Mesenchymal stem cell (in vitro differentiated cells and primary cell): ENCODE measurements at regions not wholly inside any gene's neighbourhood (a gene's known extent, or its start where the extent isn't known, plus 50 kb on each side); places are given as distances from the start of the nearest gene placed in this dataset.

Source experiments
- DNase-seq: peaks from one replicate; pipeline ENCODE4 v3.0.0-alpha.2; 2013
- H2AFZ ChIP-seq: one replicate; pipeline ENCODE4 v1.6.1; 2013; ENCODE audit warnings: low read depth, mild to moderate bottlenecking, control low read depth, inconsistent platforms, low read length, moderate library complexity
- H2AK5ac ChIP-seq: 2 replicates; pipeline ENCODE4 v1.6.1; 2013; ENCODE audit warnings: low read length, moderate library complexity, mild to moderate bottlenecking, inconsistent platforms; ENCODE audit not compliant: severe bottlenecking
- H2BK120ac ChIP-seq: one replicate; pipeline ENCODE4 v1.6.1; 2013; ENCODE audit warnings: low read depth, mild to moderate bottlenecking, inconsistent platforms, low read length, moderate library complexity
- H2BK12ac ChIP-seq, 2 experiments: one replicate each; pipeline ENCODE4 v1.6.1; 2013; ENCODE audit warnings: inconsistent platforms in 2 of 2, low read length in 2 of 2, mild to moderate bottlenecking in 2 of 2, moderate library complexity in 2 of 2, control low read depth in 1 of 2
- H2BK15ac ChIP-seq: one replicate; pipeline ENCODE4 v1.6.1; 2013; ENCODE audit warnings: mild to moderate bottlenecking, low read depth, inconsistent platforms; ENCODE audit not compliant: poor library complexity, severe bottlenecking
- H2BK5ac ChIP-seq: 2 replicates; pipeline ENCODE4 v1.6.1; 2013; ENCODE audit warnings: low read depth, mild to moderate bottlenecking, low read length, control low read depth, inconsistent platforms; ENCODE audit not compliant: poor library complexity, severe bottlenecking
- H3K14ac ChIP-seq, 2 experiments: one replicate each; pipeline ENCODE4 v1.6.1; 2013; ENCODE audit warnings: inconsistent platforms in 2 of 2, low read length in 2 of 2, control low read depth in 1 of 2, mild to moderate bottlenecking in 1 of 2, moderate library complexity in 1 of 2
- H3K18ac ChIP-seq, 2 experiments: one replicate each; pipeline ENCODE4 v1.6.1; 2013; ENCODE audit warnings: inconsistent platforms in 2 of 2, low read length in 2 of 2, control low read depth in 1 of 2, low read depth in 1 of 2, mild to moderate bottlenecking in 1 of 2
- H3K23ac ChIP-seq, 2 experiments: one replicate each; pipeline ENCODE4 v1.6.1; 2013; ENCODE audit warnings: inconsistent platforms in 2 of 2, low read length in 2 of 2, mild to moderate bottlenecking in 2 of 2, moderate library complexity in 2 of 2, control low read depth in 1 of 2
- H3K27ac ChIP-seq: 2 replicates; pipeline ENCODE4 v1.5.1; 2013; ENCODE audit warnings: mild to moderate bottlenecking, moderate library complexity, low read length, control low read depth, inconsistent platforms; ENCODE audit not compliant: poor library complexity, severe bottlenecking
- H3K27me3 ChIP-seq, 2 experiments: 2 replicates each; pipeline versions ENCODE4 v1.6.1 to v1.7.0; 2013; ENCODE audit warnings: low read length in 2 of 2, mild to moderate bottlenecking in 2 of 2, moderate library complexity in 2 of 2, control low read depth in 1 of 2, inconsistent platforms in 1 of 2; ENCODE audit not compliant: control insufficient read depth in 1 of 2, insufficient read depth in 1 of 2
- H3K36me3 ChIP-seq, 2 experiments: 2 replicates each; pipeline versions ENCODE4 v1.6.1 to v1.7.0; 2013; ENCODE audit warnings: low read length in 2 of 2, control low read depth in 1 of 2, inconsistent platforms in 1 of 2, low read depth in 1 of 2, mild to moderate bottlenecking in 1 of 2; ENCODE audit not compliant: insufficient read depth in 2 of 2, control insufficient read depth in 1 of 2
- H3K4ac ChIP-seq, 2 experiments: one replicate each; pipeline ENCODE4 v1.6.1; 2013; ENCODE audit warnings: inconsistent platforms in 2 of 2, low read length in 2 of 2, mild to moderate bottlenecking in 2 of 2, moderate library complexity in 2 of 2, control low read depth in 1 of 2, low read depth in 1 of 2
- H3K4me1 ChIP-seq: 2 replicates; pipeline ENCODE4 v1.6.1; 2013; ENCODE audit warnings: low read depth, low read length, control low read depth; ENCODE audit not compliant: control insufficient read depth, insufficient read depth
- H3K4me2 ChIP-seq: 2 replicates; pipeline ENCODE4 v1.6.1; 2013; ENCODE audit warnings: low read length, mild to moderate bottlenecking, inconsistent platforms; ENCODE audit not compliant: poor library complexity, severe bottlenecking
- H3K4me3 ChIP-seq, 2 experiments: 2 replicates each; pipeline versions ENCODE4 v1.5.1 to v1.7.0; 2013; ENCODE audit warnings: low read length in 2 of 2, mild to moderate bottlenecking in 2 of 2, control low read depth in 1 of 2, low read depth in 1 of 2; ENCODE audit not compliant: insufficient read depth in 1 of 2
- H3K79me1 ChIP-seq: replicated peaks from 2 replicates; pipeline ENCODE4 v1.6.1; 2013; ENCODE audit warnings: mild to moderate bottlenecking, control low read depth, low read length, inconsistent platforms; ENCODE audit not compliant: poor library complexity, severe bottlenecking
- H3K9ac ChIP-seq: 2 replicates; pipeline ENCODE4 v1.7.0; 2013; ENCODE audit warnings: mild to moderate bottlenecking, low read length, moderate library complexity
- H3K9me3 ChIP-seq: 2 replicates; pipeline ENCODE4 v1.7.0; 2013; ENCODE audit warnings: mild to moderate bottlenecking, low read length; ENCODE audit not compliant: control insufficient read depth
- H4K8ac ChIP-seq: one replicate; pipeline ENCODE4 v1.6.1; 2013; ENCODE audit warnings: inconsistent platforms, mild to moderate bottlenecking, low read length, moderate library complexity
- H4K91ac ChIP-seq: one replicate; pipeline ENCODE4 v1.6.1; 2013; ENCODE audit warnings: mild to moderate bottlenecking, low read length, inconsistent platforms
- WGBS: methylation state at CpG from one replicate; pipeline ENCODE4 v1.1.7; 2013; ENCODE audit warnings: mixed read lengths; 5-methylcytosine and 5-hydroxymethylcytosine counted together

GRCh38 chr12:127162902-127163301, 1104.1 kb upstream of the TMEM132C start:
- no peaks in the 10 kb centered on the region for H3K27me3 ChIP-seq
- H2AK5ac ChIP-seq: no peak overlapping the region
- no peak overlapping the region for H4K91ac ChIP-seq
- H4K8ac ChIP-seq: no peak overlapping the region
- H3K4me2 ChIP-seq: no peak overlapping the region
- peak overlapping the region; percentile 25 for H3K27ac ChIP-seq
- H2BK15ac ChIP-seq: no peak overlapping the region
- no peak overlapping the region for H3K23ac ChIP-seq
- no peak overlapping the region for H3K4me3 ChIP-seq
- H3K14ac ChIP-seq: no peak overlapping the region
- no peak overlapping the region for H2AFZ ChIP-seq
- peaks cover 5% of the 10 kb centered on the region for H3K4me1 ChIP-seq
- no peak overlapping the region for H3K18ac ChIP-seq
- no peak overlapping the region for H2BK120ac ChIP-seq
- peak; percentile 55 for DNase-seq
- H3K4ac ChIP-seq: no peak overlapping the region
- peaks cover 7% of the 10 kb centered on the region for H3K9me3 ChIP-seq
- no peak overlapping the region for H2BK12ac ChIP-seq
- H3K9ac ChIP-seq: peak overlapping the region; percentile 74
- WGBS: 0% methylated on average over 1 of the region's 1 CpG
- no peak overlapping the region for H2BK5ac ChIP-seq
- H3K36me3 ChIP-seq: peaks cover 0 to 13% of the 10 kb centered on the region in 2 experiments
- no peaks in the 10 kb centered on the region for H3K79me1 ChIP-seq

- Histone ChIP-seq H3K9me3 (peaks cover 7% of the 10 kb centered on the region), H3K18ac (peak overlapping the region in 1 of 2 experiments; percentile 87), H4K91ac (no peak overlapping the region), H3K27me3 (no peaks in the 10 kb centered on the region), H3K36me3 (peaks cover 0 to 20% of the 10 kb centered on the region in 2 experiments), H3K27ac (peak overlapping the region; percentile 58), H2AFZ (peak overlapping the region; percentile 64), H3K9ac (peak overlapping the region; percentile 82), H3K79me1 (no peaks in the 10 kb centered on the region), H2BK12ac (peak overlapping the region in 1 of 2 experiments; percentile 86), H3K4me3 (peak overlapping the region; percentile 47 to 64), H2AK5ac (peak overlapping the region; percentile 23), H4K8ac (peak overlapping the region; percentile 81), H3K4me1 (peaks cover 9% of the 10 kb centered on the region), H3K4me2 (peak overlapping the region; percentile 48), H2BK120ac (no peak overlapping the region), H2BK15ac (no peak overlapping the region), H3K23ac (no peak overlapping the region), H3K4ac (peak overlapping the region in 1 of 2 experiments; percentile 88), H3K14ac (peak overlapping the region in 1 of 2 experiments; percentile 49), H2BK5ac (no peak overlapping the region)
- 10% methylated on average over 54 of the region's 69 CpGs for WGBS
- DNase-seq: peak; percentile 73
Measured at GRCh38 chr12:127165567-127166392, 1101.2 kb upstream of the TMEM132C start.

- Histone ChIP-seq H2BK12ac (peak overlapping the region in 1 of 2 experiments; percentile 63), H2BK120ac (no peak overlapping the region), H3K18ac (no peak overlapping the region), H4K8ac (no peak overlapping the region), H3K23ac (no peak overlapping the region), H3K4me3 (no peak overlapping the region), H3K4me2 (no peak overlapping the region), H2BK15ac (no peak overlapping the region), H3K79me1 (no peaks in the 10 kb centered on the region), H2AK5ac (no peak overlapping the region), H3K9ac (peak overlapping the region; percentile 21), H4K91ac (no peak overlapping the region), H3K4me1 (peaks cover 6% of the 10 kb centered on the region), H2AFZ (no peak overlapping the region), H2BK5ac (peak overlapping the region; percentile 68), H3K4ac (no peak overlapping the region), H3K9me3 (no peaks in the 10 kb centered on the region), H3K36me3 (peaks cover 0 to 14% of the 10 kb centered on the region in 2 experiments), H3K27ac (no peak overlapping the region), H3K14ac (no peak overlapping the region), H3K27me3 (no peaks in the 10 kb centered on the region)
- WGBS: 85% methylated on average over 12 of the region's 15 CpGs
- peak; percentile 28 for DNase-seq
Measured at GRCh38 chr12:127169321-127170181, 1097.4 kb upstream of the TMEM132C start.
